B cell (primary cell): ENCODE measurements at regions not wholly inside any gene's neighbourhood (a gene's known extent, or its start where the extent isn't known, plus 50 kb on each side); places are given as distances from the start of the nearest gene placed in this dataset.

Source experiments
- ATAC-seq: fragments of 200-7000 bp; cut with Tn5 transposase; one replicate; pipeline ENCODE4 v1.10.0; 2021; ENCODE audit warnings: low read depth, mild to moderate bottlenecking, moderate number of reproducible peaks, moderate library complexity
- CTCF ChIA-PET: fragments of 350-600 bp; sonication (Branson Sonifier 250); formaldehyde crosslinking; loops from one replicate; lab custom pipeline; 2021; ENCODE audit warnings: antibody characterized with exemption, inconsistent platforms; lab: Charles Lee
- POLR2A ChIA-PET: fragments of 350-600 bp; sonication (Branson Sonifier 250); formaldehyde crosslinking; loops from one replicate; lab custom pipeline; 2021; ENCODE audit warnings: antibody characterized with exemption; lab: Charles Lee
- DNase-seq: peaks from one replicate; pipeline ENCODE4 v3.0.0; 2013
- H2AFZ ChIP-seq: 2 replicates; pipeline ENCODE4 v1.6.1; 2012; ENCODE audit warnings: mild to moderate bottlenecking, low read depth, low read length; ENCODE audit not compliant: insufficient read depth, poor library complexity, severe bottlenecking
- H3K27ac ChIP-seq, 2 donors: 1 replicate in 1 of 2; 2 replicates in 1 of 2; pipeline ENCODE4 v1.5.1; 2012 to 2013; ENCODE audit warnings: low read length in 2 of 2, mild to moderate bottlenecking in 2 of 2, moderate library complexity in 1 of 2
- H3K27me3 ChIP-seq, 4 experiments: fragments of 200-600 bp in 1 of 4; sonication (generic) in 1 of 4; replicated peaks in 1 of 4; 1 replicate in 2 of 4; 2 replicates in 2 of 4; pipeline versions ENCODE4 v1.6.1 to v1.7.0; 2013 to 2016; ENCODE audit warnings: low read length in 3 of 4, mild to moderate bottlenecking in 2 of 4, mixed read lengths in 1 of 4, moderate library complexity in 1 of 4; ENCODE audit not compliant: insufficient read depth in 4 of 4, control insufficient read depth in 3 of 4; ENCODE audit errors: control extremely low read depth in 1 of 4
- H3K36me3 ChIP-seq, 2 experiments: replicated peaks in 1 of 2; 1 replicate in 1 of 2; 2 replicates in 1 of 2; pipeline versions ENCODE4 v1.6.1 to v1.7.1; 2013; ENCODE audit warnings: low read length in 1 of 2; ENCODE audit not compliant: insufficient read depth in 2 of 2, control insufficient read depth in 1 of 2; ENCODE audit errors: control extremely low read depth in 1 of 2, extremely low read depth in 1 of 2
- H3K4me1 ChIP-seq, 2 donors: fragments of 200-600 bp in 1 of 2; sonication (generic) in 1 of 2; 1 replicate in 1 of 2; 2 replicates in 1 of 2; pipeline versions ENCODE4 v1.5.1 to v1.6.1; 2013 to 2017; ENCODE audit warnings: low read length in 2 of 2; ENCODE audit not compliant: control insufficient read depth in 2 of 2, insufficient read depth in 2 of 2
- H3K4me2 ChIP-seq: replicated peaks from 2 replicates; pipeline ENCODE3; 2012; ENCODE audit warnings: mild to moderate bottlenecking, low read depth, low read length; ENCODE audit not compliant: poor library complexity, severe bottlenecking
- H3K4me3 ChIP-seq, 5 experiments: fragments of 200-600 bp in 1 of 5; sonication (generic) in 1 of 5; 1 replicate in 3 of 5; 2 replicates in 2 of 5; pipeline versions ENCODE4 v1.5.1 to v1.7.0; 2011 to 2016; ENCODE audit warnings: low read length in 4 of 5, mild to moderate bottlenecking in 4 of 5, low read depth in 2 of 5, control low read depth in 1 of 5, moderate library complexity in 1 of 5; ENCODE audit not compliant: insufficient read depth in 1 of 5; ENCODE audit errors: control extremely low read depth in 1 of 5, extremely low read depth in 1 of 5
- H3K79me2 ChIP-seq: fragments of 200-600 bp; sonication (generic); one replicate; pipeline ENCODE4 v1.6.0; 2016; ENCODE audit warnings: low read length; ENCODE audit not compliant: control insufficient read depth, insufficient read depth
- H3K9ac ChIP-seq: fragments of 200-600 bp; sonication (generic); 2 replicates; pipeline ENCODE4 v1.6.1; 2017; ENCODE audit warnings: mild to moderate bottlenecking, low read length, moderate library complexity
- H3K9me3 ChIP-seq, 3 donors: one replicate each; pipeline versions ENCODE4 v1.6.1 to v1.7.1; 2013; ENCODE audit warnings: low read length in 2 of 3; ENCODE audit not compliant: control insufficient read depth in 2 of 3, insufficient read depth in 1 of 3; ENCODE audit errors: control extremely low read depth in 1 of 3
- H4K20me1 ChIP-seq: 2 replicates; pipeline ENCODE4 v1.6.0; 2012; ENCODE audit warnings: mild to moderate bottlenecking, low read length; ENCODE audit not compliant: insufficient read depth, control insufficient read depth, poor library complexity, severe bottlenecking
- H3K27ac Mint-ChIP-seq: one replicate; pipeline ENCODE4 v1.8.0; 2021; ENCODE audit warnings: mixed read lengths
- H3K27me3 Mint-ChIP-seq: one replicate; pipeline ENCODE4 v1.8.0; 2021; ENCODE audit warnings: mixed read lengths
- H3K4me1 Mint-ChIP-seq: one replicate; pipeline ENCODE4 v1.8.0; 2021; ENCODE audit warnings: mixed read lengths
- H3K4me3 Mint-ChIP-seq: one replicate; pipeline ENCODE4 v1.8.0; 2021; ENCODE audit warnings: mixed read lengths
- H3K9me3 Mint-ChIP-seq: one replicate; pipeline ENCODE4 v1.8.0; 2022; ENCODE audit warnings: mixed read lengths; ENCODE audit not compliant: insufficient read depth
- CTCF ChIP-seq: fragments of 200-600 bp; IDR thresholded peaks from one replicate; pipeline ENCODE4 v1.8.0; 2022; ENCODE audit warnings: antibody characterized with exemption, mild to moderate bottlenecking
- EZH2 ChIP-seq: IDR thresholded peaks from 2 replicates; pipeline ENCODE4 v1.6.1; 2012; ENCODE audit warnings: borderline replicate concordance, low read depth, mild to moderate bottlenecking, moderate library complexity, low read length; ENCODE audit not compliant: insufficient read depth, poor library complexity, severe bottlenecking
- WGBS: methylation state at CpG from one replicate; pipeline ENCODE4 v1.1.5; 2013; ENCODE audit warnings: missing lambda C conversion rate; ENCODE audit not compliant: insufficient coverage; 5-methylcytosine and 5-hydroxymethylcytosine counted together
- intact Hi-C: fragments of 100-400 bp; cut with micrococcal nuclease; formaldehyde crosslinking; loops from one replicate; pipeline ENCODE4 v1.10.0; 2022

- H3K27me3 ChIP-seq = no peaks in the 10 kb centered on the region
- H3K4me2 ChIP-seq = no peak overlapping the region
- H3K4me1 ChIP-seq = no peaks in the 10 kb centered on the region
- no peaks in the 10 kb centered on the region for H4K20me1 ChIP-seq
- ATAC-seq = no peak
- no peaks in the 10 kb centered on the region for H3K9me3 Mint-ChIP-seq
- intact Hi-C loops = no loop called here
- H3K27ac ChIP-seq = no peak overlapping the region
- no peak overlapping the region for H3K4me3 ChIP-seq
- TF ChIP-seq CTCF = no peak
- TF ChIP-seq EZH2 = no peak
- H3K79me2 ChIP-seq = no peaks in the 10 kb centered on the region
- H3K9me3 ChIP-seq = no peaks in the 10 kb centered on the region
- H2AFZ ChIP-seq = no peak overlapping the region
- 97% methylated on average over 3 of the region's 3 CpGs for WGBS
- CTCF ChIA-PET = no interaction called here
- no peaks in the 10 kb centered on the region for H3K36me3 ChIP-seq
- no peaks in the 10 kb centered on the region for H3K27me3 Mint-ChIP-seq
- POLR2A ChIA-PET = interaction anchor here (0.5 kb wide), 1 partner anchor 182 kb away, joined by 3 read pairs; no protein-coding TSS in a partner anchor
- DNase-seq = no peak
- H3K4me3 Mint-ChIP-seq = no peak overlapping the region
- H3K9ac ChIP-seq = no peak overlapping the region
- H3K4me1 Mint-ChIP-seq = no peaks in the 10 kb centered on the region
- no peak overlapping the region for H3K27ac Mint-ChIP-seq
Observed at GRCh38 chr11:123378096-123378495, 52.0 kb upstream of the GRAMD1B start.

- Mint-ChIP-seq H3K4me3 (no peak overlapping the region), H3K27ac (no peak overlapping the region), H3K27me3 (no peaks in the 10 kb centered on the region), H3K9me3 (no peaks in the 10 kb centered on the region), H3K4me1 (no peaks in the 10 kb centered on the region)
- no peak overlapping the region for H3K27ac ChIP-seq
- no peaks in the 10 kb centered on the region for H3K79me2 ChIP-seq
- POLR2A ChIA-PET = interaction anchor here (0.5 kb wide), 1 partner anchor 183 kb away, joined by 3 read pairs; no protein-coding TSS in a partner anchor
- H3K4me1 ChIP-seq = no peaks in the 10 kb centered on the region
- no peak for DNase-seq
- H3K4me2 ChIP-seq = no peak overlapping the region
- no peak overlapping the region for H3K9ac ChIP-seq
- no peak for ATAC-seq
- TF ChIP-seq CTCF = no peak
- TF ChIP-seq EZH2 = no peak
- CTCF ChIA-PET = no interaction called here
- no peaks in the 10 kb centered on the region for H3K36me3 ChIP-seq
- WGBS = 85% methylated on average over 4 of the region's 5 CpGs
- H3K9me3 ChIP-seq = no peaks in the 10 kb centered on the region
- no peaks in the 10 kb centered on the region for H3K27me3 ChIP-seq
- no peak overlapping the region for H2AFZ ChIP-seq
- intact Hi-C loops = no loop called here
- H4K20me1 ChIP-seq = no peaks in the 10 kb centered on the region
- no peak overlapping the region for H3K4me3 ChIP-seq
Observed at GRCh38 chr11:123377355-123377754, 52.7 kb upstream of the GRAMD1B start.
